NCI-H146 treated with DMSO at 0.1 percent for 48 hours (cell line): ENCODE measurements at regions not wholly inside any gene's neighbourhood (a gene's known extent, or its start where the extent isn't known, plus 50 kb on each side); places are given as distances from the start of the nearest gene placed in this dataset.
A peak's percentile ranks its signal among the peaks of the same experiment; 100 is the strongest.

ENCODE experiments used
- DNase-seq: peaks from one replicate; lab custom pipeline; 2025; ENCODE audit not compliant: unreplicated experiment; lab: John Stamatoyannopoulos, UW

GRCh38 chr3:117955196-117955595, 1079.5 kb downstream of the IGSF11 start:
- no peak for DNase-seq

DNA sequence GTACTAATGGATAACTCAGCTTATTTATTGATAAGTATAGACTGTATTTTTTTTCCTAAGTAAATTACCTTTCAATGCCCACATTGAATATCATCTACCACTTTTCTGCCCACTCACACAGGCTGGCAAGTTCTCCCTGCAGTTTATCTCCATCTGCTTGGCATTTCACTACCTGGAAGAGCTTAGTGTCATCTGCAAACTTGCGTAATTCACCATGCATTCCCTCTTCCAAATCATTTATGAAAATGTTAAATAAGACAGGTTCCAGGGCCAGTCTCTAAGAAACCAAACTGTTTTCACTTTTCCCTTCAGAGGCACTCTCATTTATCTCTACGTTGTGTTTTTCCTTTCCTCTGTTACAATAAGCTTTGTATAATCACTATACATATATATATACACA, 1076.6 kb downstream of the IGSF11 start:
- DNase-seq, result no peak

GRCh38 chr3:117962750-117963149, 1071.9 kb downstream of the IGSF11 start:
- no peak for DNase-seq

DNA sequence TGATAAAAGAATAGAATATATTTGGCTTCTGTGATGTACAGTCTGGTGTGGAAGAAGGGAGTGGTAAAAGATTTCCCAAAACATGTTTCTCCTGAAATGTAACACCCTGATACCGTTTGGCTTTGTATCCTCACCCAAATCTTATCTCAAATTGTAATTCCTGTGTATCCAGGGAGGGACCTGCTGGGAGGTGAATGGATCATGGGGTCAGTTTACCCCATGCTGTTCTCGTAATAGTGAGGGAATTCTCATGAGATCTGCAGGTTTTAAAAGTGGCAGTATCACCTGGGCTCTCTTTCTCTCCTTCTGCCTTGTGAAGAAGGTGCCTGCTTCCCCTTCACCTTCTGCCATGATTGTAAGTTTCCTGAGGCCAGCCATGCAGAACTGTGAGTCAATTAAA, 1070.8 kb downstream of the IGSF11 start:
- DNase-seq, result no peak

- no peak for DNase-seq
Measured at GRCh38 chr3:117964814-117965213, 1069.8 kb downstream of the IGSF11 start.

DNA sequence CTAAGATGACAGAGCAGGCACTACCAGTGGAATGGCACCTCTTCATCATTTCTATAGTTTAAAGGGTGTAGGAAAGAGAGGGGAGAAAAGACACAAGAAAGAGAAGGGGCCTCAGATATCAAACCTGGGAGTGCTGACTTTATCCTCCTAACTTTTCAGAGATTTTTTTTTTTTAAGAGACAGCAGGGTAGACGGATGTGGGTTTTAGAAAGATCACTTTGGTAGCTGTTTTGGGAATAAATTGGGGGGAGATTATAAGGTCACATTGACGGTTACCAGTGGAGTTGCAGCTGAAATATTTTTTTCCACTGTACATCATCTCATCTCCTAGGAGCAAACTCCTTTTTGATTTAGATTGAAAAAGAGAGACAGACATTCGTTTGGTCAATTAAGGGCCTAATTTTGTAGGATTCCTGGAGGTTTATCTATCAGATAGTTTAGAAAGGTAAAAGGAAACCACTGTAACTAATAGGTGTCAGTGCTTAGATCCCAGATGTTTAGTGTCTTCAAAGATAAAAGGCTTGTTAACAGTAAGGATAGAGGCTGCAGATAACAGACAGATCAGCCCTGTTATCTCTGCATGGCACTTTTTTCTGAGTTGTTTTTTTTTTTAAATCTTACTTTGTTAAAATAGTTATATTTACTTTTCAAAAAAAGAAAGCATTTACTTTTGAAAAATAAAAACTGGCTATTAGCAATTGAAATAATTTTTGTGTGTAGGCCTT, 1057.0 kb downstream of the IGSF11 start:
- no peak for DNase-seq

GRCh38 chr3:117979466-117979865, 1055.2 kb downstream of the IGSF11 start:
- DNase-seq, result no peak

DNA sequence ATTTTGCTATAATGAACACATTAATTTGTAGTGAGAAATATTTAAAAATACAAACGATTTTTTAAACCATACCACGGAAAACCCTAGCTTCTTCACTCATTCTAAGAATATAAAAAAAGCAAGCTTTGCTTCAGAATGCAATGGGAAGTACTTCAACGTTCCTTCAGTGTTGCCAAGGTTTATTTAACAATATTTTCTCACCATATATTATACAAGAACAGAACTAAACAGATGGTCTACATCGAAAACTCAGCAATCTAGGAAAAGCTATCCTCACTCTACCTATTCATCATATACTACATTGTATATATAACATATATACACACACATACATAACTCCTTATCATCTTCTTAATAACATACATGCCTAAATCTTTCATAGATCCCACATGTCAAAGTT, 1047.4 kb downstream of the IGSF11 start:
- no peak for DNase-seq

GRCh38 chr3:117989982-117990381, 1044.7 kb downstream of the IGSF11 start:
- no peak for DNase-seq

DNA sequence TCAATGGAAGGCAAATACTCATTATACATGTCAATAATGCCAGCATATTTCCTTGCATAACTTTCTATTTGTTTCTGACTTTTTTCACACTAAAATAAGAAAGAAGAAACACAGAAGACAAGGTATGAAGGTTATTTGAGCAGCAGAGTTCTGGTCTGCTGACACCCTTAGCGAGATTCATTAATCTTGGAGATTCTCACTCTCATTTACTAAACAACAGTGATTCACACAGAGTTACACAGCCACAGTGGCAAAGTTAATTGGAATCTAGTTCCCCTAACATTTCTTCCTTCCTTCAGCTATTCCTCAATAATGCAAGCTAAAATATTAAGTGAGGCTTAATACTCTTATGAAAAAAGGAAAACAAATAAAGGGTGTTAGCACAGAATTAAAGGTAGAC, 1044.0 kb downstream of the IGSF11 start:
- no peak for DNase-seq

DNA sequence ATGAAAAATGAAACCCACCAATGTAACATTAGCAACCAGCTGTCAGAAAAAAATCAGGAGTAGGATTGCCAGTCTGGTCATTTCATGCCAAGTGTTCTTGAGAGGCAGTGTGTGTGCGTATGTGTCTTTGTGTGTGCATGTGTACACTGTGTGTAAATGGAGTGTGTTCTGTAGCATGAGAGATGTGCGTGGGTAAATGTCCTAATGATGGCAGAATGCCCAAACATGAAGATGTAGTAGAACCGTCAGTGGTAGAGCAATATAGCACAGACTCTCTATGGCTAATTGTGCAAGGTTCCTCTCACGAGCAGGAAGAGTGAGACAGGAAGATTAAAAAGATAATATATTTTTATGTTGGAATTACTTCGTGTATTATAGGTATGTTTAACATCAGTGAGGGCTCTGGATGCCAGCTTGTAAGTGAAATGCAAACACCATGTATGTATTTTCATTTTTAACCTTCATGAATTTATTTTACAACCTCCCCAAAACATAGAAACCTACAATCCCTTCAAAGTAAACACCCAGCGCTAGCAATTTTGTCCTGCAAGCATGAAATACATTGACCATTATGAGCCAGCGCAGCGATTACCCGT, 1038.7 kb downstream of the IGSF11 start:
- no peak for DNase-seq

GRCh38 chr3:117997201-117998049, 1037.2 kb downstream of the IGSF11 start:
- peak; percentile 65 for DNase-seq

DNA sequence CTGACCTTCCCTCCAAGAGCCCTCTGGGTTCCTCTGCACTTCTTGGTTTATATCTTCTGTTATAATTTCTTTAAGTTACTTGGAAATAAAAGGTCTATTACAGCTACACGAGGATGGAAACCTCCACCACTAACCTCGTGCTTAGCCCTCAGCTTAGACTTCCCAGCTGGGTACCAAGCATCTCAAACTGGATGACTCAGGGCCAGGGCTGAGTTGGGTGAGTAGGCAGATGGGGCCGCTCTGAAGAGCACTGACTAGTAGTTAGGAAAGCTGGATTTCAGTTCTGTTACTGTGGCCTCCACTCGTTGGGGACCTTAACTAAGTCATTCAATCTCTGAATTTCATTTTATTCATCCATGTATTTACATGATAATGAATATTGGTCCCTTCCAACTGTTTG, 1036.6 kb downstream of the IGSF11 start:
- no peak for DNase-seq

GRCh38 chr3:118000219-118000618, 1034.4 kb downstream of the IGSF11 start:
- DNase-seq, result no peak

GRCh38 chr3:118001380-118001779, 1033.3 kb downstream of the IGSF11 start:
- DNase-seq, result no peak

DNA sequence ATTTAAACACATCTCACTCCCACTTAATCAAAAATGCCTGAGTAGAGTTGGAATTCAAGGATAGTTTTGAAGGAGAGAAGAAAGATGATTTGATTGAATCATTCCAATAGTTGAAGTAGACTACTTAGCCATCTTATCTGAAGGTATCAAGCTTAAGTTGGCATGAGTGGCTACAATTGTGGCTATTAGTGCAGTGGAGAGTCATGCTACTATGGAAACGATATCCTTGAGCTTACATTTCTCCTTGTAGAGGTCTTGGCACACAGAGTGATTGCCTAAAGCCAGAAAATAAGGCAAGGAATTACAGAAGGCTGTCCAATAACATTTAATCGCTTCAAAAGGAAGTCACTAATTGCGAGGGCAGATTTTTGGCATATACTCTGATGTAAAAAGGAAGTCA, 1022.7 kb downstream of the IGSF11 start:
- DNase-seq, result no peak

GRCh38 chr3:118029049-118029448, 1005.6 kb downstream of the IGSF11 start:
- no peak for DNase-seq

GRCh38 chr3:118036215-118036614, 998.4 kb downstream of the IGSF11 start:
- no peak for DNase-seq

GRCh38 chr3:118055381-118055780, 979.3 kb downstream of the IGSF11 start:
- no peak for DNase-seq

- DNase-seq, result no peak
Measured at GRCh38 chr3:118057086-118057485, 977.6 kb downstream of the IGSF11 start.

DNA sequence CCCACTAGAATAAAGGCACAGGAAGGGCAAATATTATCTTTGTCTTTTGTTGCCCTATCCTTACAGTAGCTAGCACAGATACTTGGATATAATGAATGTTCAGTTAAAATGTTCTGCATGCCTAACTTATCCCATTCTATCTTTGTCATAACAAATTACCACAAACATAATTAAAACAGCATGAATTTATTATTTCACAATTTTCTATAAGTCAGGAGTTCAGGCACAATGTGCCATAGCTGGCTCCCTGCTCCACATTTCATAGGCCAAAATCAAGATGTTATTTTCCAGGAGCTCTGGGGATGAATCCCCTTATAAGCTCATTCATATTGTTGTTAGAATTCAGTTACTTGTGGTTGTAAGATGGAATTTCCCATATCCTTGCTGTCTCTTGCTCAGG, 975.5 kb downstream of the IGSF11 start:
- no peak for DNase-seq

- no peak for DNase-seq
Measured at GRCh38 chr3:118067439-118067838, 967.2 kb downstream of the IGSF11 start.
